HG03457 (cell line): ENCODE measurements at regions not wholly inside any gene's neighbourhood (a gene's known extent, or its start where the extent isn't known, plus 50 kb on each side); places are given as distances from the start of the nearest gene placed in this dataset.

ENCODE experiments used
- ATAC-seq: cut with Tn5 transposase; IDR thresholded peaks from one replicate; pipeline ENCODE4 v1.9.1; 2021; ENCODE audit warnings: moderate number of reproducible peaks; ENCODE audit not compliant: unreplicated experiment

GRCh38 chr2:2935445-2936149 lies 442.0 kb downstream of the EIPR1 start:
- no peak for ATAC-seq

- ATAC-seq, result no peak
Observed at GRCh38 chr2:2933426-2933825, 444.2 kb downstream of the EIPR1 start.

GRCh38 chr2:2932692-2933305 lies 444.8 kb downstream of the EIPR1 start:
- no peak for ATAC-seq

GRCh38 chr2:2932189-2932588 lies 445.4 kb downstream of the EIPR1 start:
- ATAC-seq, result no peak

GRCh38 chr2:2931318-2932075 lies 446.1 kb downstream of the EIPR1 start:
- ATAC-seq, result no peak

- no peak for ATAC-seq
Observed at GRCh38 chr2:2930841-2931240, 446.8 kb downstream of the EIPR1 start.

GRCh38 chr2:2926858-2927175 lies 450.8 kb downstream of the EIPR1 start:
- peak; percentile 37 for ATAC-seq

- ATAC-seq, result peak; percentile 69
Observed at GRCh38 chr2:2926009-2926857, 451.4 kb downstream of the EIPR1 start.

GRCh38 chr2:2922156-2922555 lies 455.5 kb downstream of the EIPR1 start:
- ATAC-seq, result no peak

GRCh38 chr2:2921011-2921720 lies 456.5 kb downstream of the EIPR1 start:
- ATAC-seq, result no peak

- ATAC-seq, result no peak
Observed at GRCh38 chr2:2919574-2920365, 457.8 kb downstream of the EIPR1 start.

GRCh38 chr2:2919026-2919425 lies 458.6 kb downstream of the EIPR1 start:
- no peak for ATAC-seq

GRCh38 chr2:2916621-2917020 lies 461.0 kb downstream of the EIPR1 start:
- ATAC-seq, result no peak

- no peak for ATAC-seq
Observed at GRCh38 chr2:2914252-2914651, 463.4 kb downstream of the EIPR1 start.

GRCh38 chr2:2913601-2914120 lies 464.0 kb downstream of the EIPR1 start:
- ATAC-seq, result no peak

- no peak for ATAC-seq
Observed at GRCh38 chr2:2912731-2913130, 464.9 kb downstream of the EIPR1 start.

GRCh38 chr2:2912293-2912692 lies 465.3 kb downstream of the EIPR1 start:
- no peak for ATAC-seq

- no peak for ATAC-seq
Observed at GRCh38 chr2:2910259-2910658, 467.4 kb downstream of the EIPR1 start.
